H1 (cell line): ENCODE measurements at regions not wholly inside any gene's neighbourhood (a gene's known extent, or its start where the extent isn't known, plus 50 kb on each side); places are given as distances from the start of the nearest gene placed in this dataset.

ENCODE experiments used
- ATF2 ChIP-seq: IDR thresholded peaks from 2 replicates; pipeline ENCODE4 v1.6.1; 2012; ENCODE audit warnings: low read length, inconsistent platforms
- CHD7 ChIP-seq: fragments of 300-600 bp; sonication (generic); IDR thresholded peaks from 2 replicates; pipeline ENCODE4 v1.7.1; 2012; ENCODE audit warnings: low read length, moderate library complexity, mild to moderate bottlenecking, inconsistent platforms; ENCODE audit not compliant: insufficient replicate concordance
- CTCF ChIP-seq, 3 experiments: IDR thresholded peaks; 1 replicate in 2 of 3; 2 replicates in 1 of 3; pipeline versions ENCODE4 v1.5.1 to v1.6.1; 2011; ENCODE audit warnings: low read length in 3 of 3, mild to moderate bottlenecking in 3 of 3, inconsistent platforms in 2 of 3, low read depth in 1 of 3, moderate library complexity in 1 of 3; ENCODE audit not compliant: insufficient read depth in 1 of 3; ENCODE audit errors: control extremely low read depth in 1 of 3
- EZH2 ChIP-seq: fragments of 200-600 bp; sonication (generic); IDR thresholded peaks from 2 replicates; pipeline ENCODE4 v1.7.1; 2012; ENCODE audit warnings: low read depth, mild to moderate bottlenecking, moderate library complexity, low read length, inconsistent platforms; ENCODE audit not compliant: severe bottlenecking
- JUN ChIP-seq: IDR thresholded peaks from 2 replicates; pipeline ENCODE4 v1.6.1; 2011; ENCODE audit warnings: low read depth, mild to moderate bottlenecking, improper control_type of control experiment, low read length
- SP4 ChIP-seq: IDR thresholded peaks from 2 replicates; pipeline ENCODE4 v1.6.1; 2012; ENCODE audit warnings: low read length, inconsistent platforms
- TAF1 ChIP-seq: IDR thresholded peaks from 2 replicates; pipeline ENCODE4 v1.6.1; 2011; ENCODE audit warnings: mild to moderate bottlenecking, low read depth, low read length
- YY1 ChIP-seq: IDR thresholded peaks from 2 replicates; pipeline ENCODE4 v1.6.1; 2011; ENCODE audit warnings: low read depth, mild to moderate bottlenecking, low read length

- TF ChIP-seq CHD7 (no peak), SP4 (no peak), ATF2 (no peak), YY1 (no peak), CTCF (IDR thresholded peaks at IDR 0.05; ENCODE audit: control extremely low read depth in 1 of 3, insufficient read depth in 1 of 3, low read depth in 1 of 3, low read length in 3 of 3) (no peak), EZH2 (no peak), JUN (no peak), TAF1 (no peak)
Measured at GRCh38 chr22:48238966-48239365, 1476.5 kb downstream of the TBC1D22A start (continued).
